ENCODE measurements at regions not wholly inside any gene's neighbourhood (a gene's known extent, or its start where the extent isn't known, plus 50 kb on each side); places are given as distances from the start of the nearest gene placed in this dataset.

- TF ChIP-seq CTCF (IDR thresholded peaks at IDR 0.05; ENCODE audit: low read depth, low read length) (no peak), POLR2A (IDR thresholded peaks at IDR 0.05; ENCODE audit: extremely low read depth, insufficient read length) (no peak)
These were observed 102.6 kb upstream of the IL12A start for GRCh38 chr3:159886050-159886449.

All from NB4 (cell line).